Prostate gland (tissue), 1 donor: ENCODE measurements at regions not wholly inside any gene's neighbourhood (a gene's known extent, or its start where the extent isn't known, plus 50 kb on each side); places are given as distances from the start of the nearest gene placed in this dataset.

Source experiments
- POLR2A ChIP-seq: fragments of 450-650 bp; IDR thresholded peaks from one replicate; pipeline ENCODE4 v1.6.1; 2016; ENCODE audit warnings: antibody characterized with exemption, mild to moderate bottlenecking
- POLR2AphosphoS5 ChIP-seq: sonication (generic); formaldehyde crosslinking; IDR thresholded peaks from one replicate; pipeline ENCODE4 v1.6.1; 2017; ENCODE audit warnings: antibody characterized with exemption

DNA sequence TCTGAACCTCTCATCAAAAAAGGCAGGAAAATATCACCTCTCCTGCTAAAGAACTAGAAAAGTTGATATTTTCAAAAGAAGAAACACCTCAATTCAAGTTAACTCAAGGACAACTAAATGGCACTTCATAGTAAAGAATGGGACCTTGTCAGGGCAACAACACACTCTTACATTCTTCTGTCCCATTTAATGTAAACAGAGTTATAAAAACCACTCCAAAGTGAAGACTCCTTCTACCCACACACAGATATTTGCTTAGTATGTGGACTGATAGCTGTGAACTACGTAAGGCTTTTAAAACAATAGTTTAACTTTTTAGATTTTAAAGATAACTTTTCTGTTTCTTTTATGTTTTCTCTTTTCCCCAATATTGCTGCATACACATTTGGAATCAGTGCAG is 118.3 kb downstream of the ZNF37A start:
- no peak for TF ChIP-seq POLR2A
- no peak for TF ChIP-seq POLR2AphosphoS5
